Panc1 (cell line): ENCODE measurements at regions not wholly inside any gene's neighbourhood (a gene's known extent, or its start where the extent isn't known, plus 50 kb on each side); places are given as distances from the start of the nearest gene placed in this dataset.

ENCODE experiments used
- ATAC-seq: fragments of 200-7000 bp; cut with Tn5 transposase; 2 replicates; pipeline ENCODE4 v1.9.1; 2020; ENCODE audit warnings: mild to moderate bottlenecking, moderate library complexity
- BruUV-seq: library from RNA; stranded (reverse); fragments of 400-500 nt; replicated peaks from 2 replicates; lab custom pipeline; 2021; lab: Mats Ljungman, UMichigan
- CTCF ChIA-PET: fragments of 300-600 bp; sonication (Branson Sonifier 250); formaldehyde crosslinking; loops from one replicate; lab custom pipeline; 2022; ENCODE audit warnings: antibody characterized with exemption; lab: Charles Lee
- POLR2A ChIA-PET: fragments of 300-600 bp; sonication (Branson Sonifier 250); formaldehyde crosslinking; loops from one replicate; lab custom pipeline; 2022; ENCODE audit warnings: antibody characterized with exemption; lab: Charles Lee
- DNase-seq: peaks from one replicate; pipeline ENCODE4 v3.0.0-alpha.2; 2010; ENCODE audit warnings: low read depth, low spot score
- H3K27ac ChIP-seq: 2 replicates; pipeline ENCODE4 v1.5.1; 2011; ENCODE audit warnings: mild to moderate bottlenecking, low read length, inconsistent platforms
- H3K27me3 ChIP-seq: fragments of 200-500 bp; sonication (Bioruptor generic); 2 replicates; pipeline ENCODE4 v1.6.0; 2014; ENCODE audit warnings: low read length, inconsistent platforms; ENCODE audit not compliant: control insufficient read depth, insufficient read depth
- H3K36me3 ChIP-seq: fragments of 200-500 bp; sonication (Bioruptor generic); 2 replicates; pipeline ENCODE4 v1.5.1; 2014; ENCODE audit warnings: inconsistent platforms, mild to moderate bottlenecking, low read length, moderate library complexity; ENCODE audit not compliant: control insufficient read depth, insufficient read depth
- H3K4me1 ChIP-seq: 2 replicates; pipeline ENCODE4 v1.5.1; 2011; ENCODE audit warnings: inconsistent platforms, mild to moderate bottlenecking, low read length, moderate library complexity; ENCODE audit not compliant: control insufficient read depth, insufficient read depth
- H3K4me3 ChIP-seq, 2 experiments: 2 replicates each; pipeline ENCODE4 v1.5.1; 2011 to 2012; ENCODE audit warnings: low read depth in 2 of 2, low read length in 2 of 2, mild to moderate bottlenecking in 2 of 2, inconsistent platforms in 1 of 2, moderate library complexity in 1 of 2
- H3K9me3 ChIP-seq: fragments of 200-500 bp; sonication (Bioruptor generic); 2 replicates; pipeline ENCODE4 v1.5.1; 2014; ENCODE audit warnings: low read depth, mild to moderate bottlenecking, inconsistent platforms, low read length, moderate library complexity; ENCODE audit not compliant: control insufficient read depth, insufficient read depth
- CTCF ChIP-seq: fragments of 450-650 bp; IDR thresholded peaks from 2 replicates; pipeline ENCODE4 v1.5.1; 2017; ENCODE audit warnings: mild to moderate bottlenecking
- POLR2AphosphoS5 ChIP-seq: IDR thresholded peaks from 2 replicates; pipeline ENCODE4 v1.6.1; 2012; ENCODE audit warnings: mild to moderate bottlenecking, low read depth, low read length, moderate library complexity
- REST ChIP-seq, 2 experiments: IDR thresholded peaks; 2 replicates each; pipeline ENCODE4 v1.6.1; 2011 to 2012; ENCODE audit warnings: low read depth in 2 of 2, control low read depth in 1 of 2, low read length in 1 of 2, mild to moderate bottlenecking in 1 of 2, moderate library complexity in 1 of 2; ENCODE audit not compliant: insufficient read depth in 1 of 2
- SIN3A ChIP-seq: IDR thresholded peaks from 2 replicates; pipeline ENCODE4 v1.6.1; 2012; ENCODE audit warnings: low read depth, mild to moderate bottlenecking, low read length, moderate library complexity, borderline replicate concordance; ENCODE audit not compliant: insufficient read depth
- TCF7L2 ChIP-seq: IDR thresholded peaks from 2 replicates; pipeline ENCODE4 v1.6.1; 2011; ENCODE audit warnings: mild to moderate bottlenecking, low read depth, low read length, inconsistent platforms
- in situ Hi-C: cut with HindIII; loops from 2 replicates; pipeline ENCODE4 v1.10.0; 2016; ENCODE audit warnings: low sequenced_read_pairs, low pct_unique_long_range_greater_than_20kb
- intact Hi-C: fragments of 100-400 bp; cut with micrococcal nuclease; formaldehyde crosslinking; loops from one replicate; pipeline ENCODE4 v1.10.0; 2022; ENCODE audit not compliant: unreplicated experiment

DNA sequence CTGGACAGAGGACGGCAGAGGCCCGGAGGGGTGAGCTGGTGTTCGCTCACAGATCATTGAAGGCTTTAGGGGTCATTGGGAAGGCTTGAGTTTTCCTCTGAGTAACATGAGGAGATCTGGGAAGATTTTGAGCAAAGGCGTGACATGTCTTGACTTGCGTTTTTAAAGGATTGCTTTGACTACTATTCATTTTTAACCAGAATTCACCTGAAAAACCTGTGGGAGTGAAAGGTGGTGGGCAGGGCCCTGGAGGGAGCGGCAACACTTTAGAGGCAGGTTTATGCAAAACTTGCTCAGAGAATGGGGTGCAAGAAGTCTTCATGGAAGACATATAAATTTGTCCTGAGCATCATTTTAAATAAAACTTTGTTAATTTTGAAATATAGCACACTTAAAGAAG is 72.2 kb upstream of the EEF1E1 start:
- H3K27me3 ChIP-seq = no peaks in the 10 kb centered on the region
- H3K27ac ChIP-seq = peak overlapping the region; percentile 60; the same call in 1 of the 2 replicates
- no peaks in the 10 kb centered on the region for H3K9me3 ChIP-seq
- intact Hi-C loops = loop anchor here (5.0 kb wide), 1 partner anchor 447 kb away; the partner anchor contains the start of gene BMP6
- POLR2A ChIA-PET = no interaction called here
- no peak overlapping the region for H3K4me3 ChIP-seq
- DNase-seq (no peak), ATAC-seq (no peak)
- H3K4me1 ChIP-seq = peaks cover 22% of the 10 kb centered on the region
- in situ Hi-C loops = no loop called here
- BruUV-seq = no TSS peak
- TF ChIP-seq CTCF (no peak), SIN3A (no peak), TCF7L2 (no peak), POLR2AphosphoS5 (no peak), REST (IDR thresholded peaks at IDR 0.05; ENCODE audit: insufficient read depth in 1 of 2, low read depth in 2 of 2, low read length in 1 of 2) (no peak)
- H3K36me3 ChIP-seq = no peaks in the 10 kb centered on the region
- CTCF ChIA-PET = no interaction called here

GRCh38 chr6:8172530-8172929 is 70.2 kb upstream of the EEF1E1 start:
- no peak overlapping the region for H3K27ac ChIP-seq
- ATAC-seq = no peak
- POLR2A ChIA-PET = no interaction called here
- no peaks in the 10 kb centered on the region for H3K27me3 ChIP-seq
- H3K4me1 ChIP-seq = peaks cover 14% of the 10 kb centered on the region
- no peaks in the 10 kb centered on the region for H3K36me3 ChIP-seq
- BruUV-seq = no TSS peak
- CTCF ChIA-PET = interaction anchor here (0.7 kb wide), 1 partner anchor 432 kb away, joined by 3 read pairs; no protein-coding TSS in a partner anchor
- TF ChIP-seq SIN3A (no peak), REST (IDR thresholded peaks at IDR 0.05; ENCODE audit: insufficient read depth in 1 of 2, low read depth in 2 of 2, low read length in 1 of 2) (no peak), TCF7L2 (no peak), CTCF (peak; percentile 9; the same call in 1 of the 2 replicates), POLR2AphosphoS5 (no peak)
- no peak overlapping the region for H3K4me3 ChIP-seq
- in situ Hi-C loops = no loop called here
- intact Hi-C loops = loop anchor here (5.0 kb wide), 1 partner anchor 445 kb away; the partner anchor contains the start of gene BMP6
- H3K9me3 ChIP-seq = no peaks in the 10 kb centered on the region
- DNase-seq = no peak
